ENCODE measurements at regions not wholly inside any gene's neighbourhood (a gene's known extent, or its start where the extent isn't known, plus 50 kb on each side); places are given as distances from the start of the nearest gene placed in this dataset.

GRCh38 chr16:51392521-51393187 is 241.6 kb upstream of the SALL1 start:
- ATAC-seq (no peak), DNase-seq (no peak)
- WGBS, 2 donors = 65 to 72% methylated on average over 16 of the region's 16 CpGs
- TF ChIP-seq POLR2A (IDR thresholded peaks at IDR 0.05) (no peak), CTCF (IDR thresholded peaks at IDR 0.05) (no peak)
- no peaks in the 10 kb centered on the region for H3K9me3 ChIP-seq
- H3K4me1 ChIP-seq = no peaks in the 10 kb centered on the region
- no peak overlapping the region for H3K4me3 ChIP-seq
- H3K36me3 ChIP-seq (replicated peaks in 1 of 2; ENCODE audit: insufficient read depth in 1 of 2, low read depth in 2 of 2) = no peaks in the 10 kb centered on the region
- H3K27me3 ChIP-seq = no peaks in the 10 kb centered on the region
- intact Hi-C loops (cut with DNase I) = no loop called here
- H3K27ac ChIP-seq = no peak overlapping the region

GRCh38 chr16:51391798-51392511 is 240.9 kb upstream of the SALL1 start:
- ATAC-seq (no peak), DNase-seq (no peak)
- TF ChIP-seq CTCF (IDR thresholded peaks at IDR 0.05) (no peak), POLR2A (IDR thresholded peaks at IDR 0.05) (no peak)
- Histone ChIP-seq H3K27me3 (no peaks in the 10 kb centered on the region), H3K4me1 (no peaks in the 10 kb centered on the region), H3K27ac (no peak overlapping the region), H3K9me3 (no peaks in the 10 kb centered on the region), H3K36me3 (replicated peaks in 1 of 2; ENCODE audit: insufficient read depth in 1 of 2, low read depth in 2 of 2) (no peaks in the 10 kb centered on the region), H3K4me3 (no peak overlapping the region)
- intact Hi-C loops (cut with DNase I) = no loop called here
- WGBS, 2 donors = 58 to 66% methylated on average over 17 to 19 of the region's 19 CpGs

GRCh38 chr16:51390877-51391276 is 239.8 kb upstream of the SALL1 start:
- H3K4me3 ChIP-seq = no peak overlapping the region
- TF ChIP-seq CTCF (IDR thresholded peaks at IDR 0.05) (no peak), POLR2A (IDR thresholded peaks at IDR 0.05) (no peak)

GRCh38 chr16:51389881-51390280 is 238.8 kb upstream of the SALL1 start:
- no peak for TF ChIP-seq CTCF (IDR thresholded peaks at IDR 0.05)
- no peak for TF ChIP-seq POLR2A (IDR thresholded peaks at IDR 0.05)
- Histone ChIP-seq H3K9me3 (no peaks in the 10 kb centered on the region), H3K4me1 (no peaks in the 10 kb centered on the region), H3K4me3 (no peak overlapping the region), H3K36me3 (replicated peaks in 1 of 2; ENCODE audit: insufficient read depth in 1 of 2, low read depth in 2 of 2) (no peaks in the 10 kb centered on the region), H3K27ac (no peak overlapping the region), H3K27me3 (no peaks in the 10 kb centered on the region)
- 52 to 75% methylated on average over 1 of the region's 1 CpG for WGBS, 2 donors
- ATAC-seq (no peak), DNase-seq (no peak)
- intact Hi-C loops (cut with DNase I) = loop anchor here (10.0 kb wide), 1 partner anchor 235 kb away; the partner anchor contains the start of gene SALL1

More at GRCh38 chr16:51390877-51391276, 239.8 kb upstream of the SALL1 start:
- Histone ChIP-seq H3K27me3 (no peaks in the 10 kb centered on the region), H3K4me1 (no peaks in the 10 kb centered on the region), H3K36me3 (replicated peaks in 1 of 2; ENCODE audit: insufficient read depth in 1 of 2, low read depth in 2 of 2) (no peaks in the 10 kb centered on the region), H3K27ac (no peak overlapping the region), H3K9me3 (no peaks in the 10 kb centered on the region)
- intact Hi-C loops (cut with DNase I) = no loop called here
- WGBS, 2 donors = 64 to 66% methylated on average over 3 of the region's 3 CpGs
- ATAC-seq = no peak
- no peak for DNase-seq
